ENCODE measurements at regions not wholly inside any gene's neighbourhood (a gene's known extent, or its start where the extent isn't known, plus 50 kb on each side); places are given as distances from the start of the nearest gene placed in this dataset.
"Not testable (repeated sequence)": the region's sequence is repeated elsewhere in the genome, so short reads cannot be mapped to it uniquely, and the experiment has no call there.

- DNase-seq (ENCODE audit: low spot score in 2 of 2) = no peak
- no peak overlapping the region for H3K4me3 Mint-ChIP-seq
- no peak for ATAC-seq (ENCODE audit: low read depth)
- H3K27me3 Mint-ChIP-seq = no peaks in the 10 kb centered on the region
- no peaks in the 10 kb centered on the region for H3K4me1 Mint-ChIP-seq
- no peaks in the 10 kb centered on the region for H3K36me3 Mint-ChIP-seq
- H3K27ac Mint-ChIP-seq = no peak overlapping the region
- peaks cover 1% of the 10 kb centered on the region for H3K9me3 Mint-ChIP-seq
Observed at GRCh38 chr19:30105316-30105715, 163.3 kb downstream of the URI1 start.

GRCh38 chr19:30105727-30106126 lies 163.7 kb downstream of the URI1 start:
- no peak for ATAC-seq (ENCODE audit: low read depth)
- H3K9me3 Mint-ChIP-seq = peaks cover 1% of the 10 kb centered on the region
- no peaks in the 10 kb centered on the region for H3K4me1 Mint-ChIP-seq
- H3K36me3 Mint-ChIP-seq = no peaks in the 10 kb centered on the region
- no peak overlapping the region for H3K4me3 Mint-ChIP-seq
- no peaks in the 10 kb centered on the region for H3K27me3 Mint-ChIP-seq
- no peak overlapping the region for H3K27ac Mint-ChIP-seq
- DNase-seq (ENCODE audit: low spot score in 2 of 2) = no peak

GRCh38 chr19:30106417-30107095 lies 164.5 kb downstream of the URI1 start:
- ATAC-seq (ENCODE audit: low read depth) (no peak), DNase-seq (ENCODE audit: low spot score in 2 of 2) (no peak)
- no peak overlapping the region for H3K27ac Mint-ChIP-seq
- H3K27me3 Mint-ChIP-seq = no peaks in the 10 kb centered on the region
- H3K9me3 Mint-ChIP-seq = peaks cover 1% of the 10 kb centered on the region
- no peaks in the 10 kb centered on the region for H3K36me3 Mint-ChIP-seq
- no peaks in the 10 kb centered on the region for H3K4me1 Mint-ChIP-seq
- no peak overlapping the region for H3K4me3 Mint-ChIP-seq

- H3K4me3 Mint-ChIP-seq = no peak overlapping the region
- no peaks in the 10 kb centered on the region for H3K4me1 Mint-ChIP-seq
- no peaks in the 10 kb centered on the region for H3K36me3 Mint-ChIP-seq
- no peaks in the 10 kb centered on the region for H3K27me3 Mint-ChIP-seq
- H3K27ac Mint-ChIP-seq = no peak overlapping the region
- H3K9me3 Mint-ChIP-seq = no peaks in the 10 kb centered on the region
- ATAC-seq (ENCODE audit: low read depth) (no peak), DNase-seq (ENCODE audit: low spot score in 2 of 2) (no peak)
Observed at GRCh38 chr19:30107251-30107650, 165.2 kb downstream of the URI1 start.

- Mint-ChIP-seq H3K4me1 (no peaks in the 10 kb centered on the region), H3K36me3 (no peaks in the 10 kb centered on the region), H3K27me3 (no peaks in the 10 kb centered on the region), H3K27ac (no peak overlapping the region), H3K9me3 (no peaks in the 10 kb centered on the region), H3K4me3 (no peak overlapping the region)
- ATAC-seq (ENCODE audit: low read depth) (no peak), DNase-seq (ENCODE audit: low spot score in 2 of 2) (no peak)
Observed at GRCh38 chr19:30109565-30109964, 167.5 kb downstream of the URI1 start.

GRCh38 chr19:30111021-30111855 lies 169.2 kb downstream of the URI1 start:
- no peak for DNase-seq (ENCODE audit: low spot score in 2 of 2)
- no peak for ATAC-seq (ENCODE audit: low read depth)
- Mint-ChIP-seq H3K36me3 (no peaks in the 10 kb centered on the region), H3K27me3 (no peaks in the 10 kb centered on the region), H3K4me3 (no peak overlapping the region), H3K27ac (no peak overlapping the region), H3K4me1 (no peaks in the 10 kb centered on the region), H3K9me3 (no peaks in the 10 kb centered on the region)

- H3K27me3 Mint-ChIP-seq = no peaks in the 10 kb centered on the region
- no peaks in the 10 kb centered on the region for H3K4me1 Mint-ChIP-seq
- no peaks in the 10 kb centered on the region for H3K36me3 Mint-ChIP-seq
- DNase-seq (ENCODE audit: low spot score in 2 of 2) (no peak), ATAC-seq (ENCODE audit: low read depth) (no peak)
- H3K4me3 Mint-ChIP-seq = no peak overlapping the region
- H3K9me3 Mint-ChIP-seq = no peaks in the 10 kb centered on the region
- H3K27ac Mint-ChIP-seq = no peak overlapping the region
Observed at GRCh38 chr19:30112171-30112570, 170.1 kb downstream of the URI1 start.

GRCh38 chr19:30112666-30113065 lies 170.6 kb downstream of the URI1 start:
- ATAC-seq (ENCODE audit: low read depth) = no peak
- no peak for DNase-seq (ENCODE audit: low spot score in 2 of 2)
- no peak overlapping the region for H3K4me3 Mint-ChIP-seq

GRCh38 chr19:30113186-30113585 lies 171.1 kb downstream of the URI1 start:
- Mint-ChIP-seq H3K27me3 (no peaks in the 10 kb centered on the region), H3K9me3 (no peaks in the 10 kb centered on the region), H3K27ac (no peak overlapping the region), H3K36me3 (no peaks in the 10 kb centered on the region), H3K4me1 (no peaks in the 10 kb centered on the region), H3K4me3 (no peak overlapping the region)
- ATAC-seq (ENCODE audit: low read depth) = no peak
- DNase-seq (ENCODE audit: low spot score in 2 of 2) = no peak

More at GRCh38 chr19:30112666-30113065, 170.6 kb downstream of the URI1 start:
- Mint-ChIP-seq H3K9me3 (no peaks in the 10 kb centered on the region), H3K27me3 (no peaks in the 10 kb centered on the region), H3K4me1 (no peaks in the 10 kb centered on the region), H3K36me3 (no peaks in the 10 kb centered on the region), H3K27ac (no peak overlapping the region)

GRCh38 chr19:30114095-30114494 lies 172.1 kb downstream of the URI1 start:
- not testable (repeated sequence) for H3K4me1 Mint-ChIP-seq; H3K9me3 Mint-ChIP-seq; H3K27me3 Mint-ChIP-seq; DNase-seq (ENCODE audit: low spot score in 2 of 2); H3K4me3 Mint-ChIP-seq; H3K36me3 Mint-ChIP-seq; H3K27ac Mint-ChIP-seq; ATAC-seq (ENCODE audit: low read depth)

- ATAC-seq (ENCODE audit: low read depth) = no peak
- H3K9me3 Mint-ChIP-seq = peaks cover 5% of the 10 kb centered on the region
- peaks cover 4% of the 10 kb centered on the region for H3K4me1 Mint-ChIP-seq
- H3K27me3 Mint-ChIP-seq = peaks cover 5% of the 10 kb centered on the region
- H3K4me3 Mint-ChIP-seq = no peak overlapping the region
- DNase-seq (ENCODE audit: low spot score in 2 of 2) = no peak
- no peaks in the 10 kb centered on the region for H3K36me3 Mint-ChIP-seq
- no peak overlapping the region for H3K27ac Mint-ChIP-seq
Observed at GRCh38 chr19:30115947-30116346, 173.9 kb downstream of the URI1 start.

- Mint-ChIP-seq H3K36me3 (no peaks in the 10 kb centered on the region), H3K4me3 (no peak overlapping the region), H3K27ac (no peak overlapping the region), H3K9me3 (peaks cover 7% of the 10 kb centered on the region), H3K4me1 (peaks cover 4% of the 10 kb centered on the region), H3K27me3 (peaks cover 7% of the 10 kb centered on the region)
- DNase-seq (ENCODE audit: low spot score in 2 of 2) (no peak), ATAC-seq (ENCODE audit: low read depth) (no peak)
Observed at GRCh38 chr19:30116530-30116929, 174.5 kb downstream of the URI1 start.

- H3K9me3 Mint-ChIP-seq = peaks cover 7% of the 10 kb centered on the region
- H3K4me1 Mint-ChIP-seq = peaks cover 4% of the 10 kb centered on the region
Observed at GRCh38 chr19:30116984-30117555, 175.0 kb downstream of the URI1 start.

GRCh38 chr19:30117636-30118145 lies 175.7 kb downstream of the URI1 start:
- no peaks in the 10 kb centered on the region for H3K36me3 Mint-ChIP-seq
- no peak overlapping the region for H3K27ac Mint-ChIP-seq
- no peak overlapping the region for H3K4me3 Mint-ChIP-seq
- ATAC-seq (ENCODE audit: low read depth) (no peak), DNase-seq (ENCODE audit: low spot score in 2 of 2) (no peak)
- H3K9me3 Mint-ChIP-seq = peaks cover 7% of the 10 kb centered on the region
- H3K27me3 Mint-ChIP-seq = peaks cover 7% of the 10 kb centered on the region
- H3K4me1 Mint-ChIP-seq = peaks cover 4% of the 10 kb centered on the region

More at GRCh38 chr19:30116984-30117555, 175.0 kb downstream of the URI1 start:
- Mint-ChIP-seq H3K27me3 (peaks cover 7% of the 10 kb centered on the region), H3K36me3 (no peaks in the 10 kb centered on the region), H3K27ac (no peak overlapping the region), H3K4me3 (no peak overlapping the region)
- ATAC-seq (ENCODE audit: low read depth) = no peak
- no peak for DNase-seq (ENCODE audit: low spot score in 2 of 2)

Measured in memory B cell (primary cell).